H1 (cell line): ENCODE measurements at regions not wholly inside any gene's neighbourhood (a gene's known extent, or its start where the extent isn't known, plus 50 kb on each side); places are given as distances from the start of the nearest gene placed in this dataset.

Experiments
- CTCF ChIA-PET: fragments of 300-600 bp; sonication (Branson Sonifier 250); formaldehyde crosslinking; loops from one replicate; lab custom pipeline; 2021; ENCODE audit not compliant: partially characterized antibody; lab: Charles Lee
- POLR2A ChIA-PET: fragments of 300-600 bp; sonication (Branson Sonifier 250); formaldehyde crosslinking; loops from one replicate; lab custom pipeline; 2021; ENCODE audit warnings: inconsistent platforms; ENCODE audit not compliant: partially characterized antibody; lab: Charles Lee
- DNase-seq, 2 experiments: peaks; one replicate each; pipeline versions ENCODE4 v3.0.0 to v3.0.0-alpha.2; 2010 to 2022; ENCODE audit warnings: low spot score in 2 of 2, low read depth in 1 of 2, mixed read lengths in 1 of 2
- FAIRE-seq: peaks from 2 replicates; lab custom pipeline; 2011; peaks lifted over from hg19 to GRCh38; lab: Jason Lieb, UNC
- H2AFZ ChIP-seq: 2 replicates; pipeline ENCODE4 v1.8.1; 2012; ENCODE audit warnings: low read length, inconsistent platforms
- H2AK5ac ChIP-seq: 2 replicates; pipeline ENCODE4 v1.6.1; 2013; ENCODE audit warnings: low read depth, low read length
- H2BK120ac ChIP-seq: replicated peaks from 2 replicates; pipeline ENCODE3; 2013; ENCODE audit warnings: low read depth, low read length, inconsistent platforms
- H2BK12ac ChIP-seq: 2 replicates; pipeline ENCODE4 v1.6.1; 2013; ENCODE audit warnings: low read depth, low read length
- H2BK15ac ChIP-seq: 2 replicates; pipeline ENCODE4 v1.6.1; 2013; ENCODE audit warnings: low read length
- H2BK20ac ChIP-seq: 2 replicates; pipeline ENCODE4 v1.6.1; 2013; ENCODE audit warnings: low read length
- H2BK5ac ChIP-seq: 2 replicates; pipeline ENCODE4 v1.6.1; 2013; ENCODE audit warnings: low read depth, low read length
- H3K14ac ChIP-seq: 2 replicates; pipeline ENCODE4 v1.6.1; 2013; ENCODE audit warnings: inconsistent platforms; ENCODE audit not compliant: insufficient read length
- H3K18ac ChIP-seq: 2 replicates; pipeline ENCODE4 v1.6.1; 2013; ENCODE audit warnings: low read length; ENCODE audit errors: extremely low read depth
- H3K23ac ChIP-seq: 2 replicates; pipeline ENCODE4 v1.6.1; 2013; ENCODE audit warnings: inconsistent platforms; ENCODE audit not compliant: insufficient read length
- H3K23me2 ChIP-seq: 2 replicates; pipeline ENCODE4 v1.6.1; 2013; ENCODE audit warnings: low read depth, low read length
- H3K27ac ChIP-seq: 2 replicates; pipeline ENCODE4 v1.6.1; 2011; ENCODE audit warnings: low read depth, low read length, inconsistent platforms
- H3K27me3 ChIP-seq, 4 experiments: replicated peaks in 1 of 4; 1 replicate in 1 of 4; 2 replicates in 3 of 4; pipeline versions ENCODE4 v1.6.1 to v1.8.1; 2011 to 2013; ENCODE audit warnings: low read length in 3 of 4, mild to moderate bottlenecking in 3 of 4, inconsistent platforms in 2 of 4, mixed read lengths in 2 of 4, moderate library complexity in 1 of 4; ENCODE audit not compliant: control insufficient read depth in 3 of 4, insufficient read depth in 3 of 4; ENCODE audit errors: extremely low read depth in 1 of 4
- H3K36me3 ChIP-seq, 4 experiments: 2 replicates each; pipeline versions ENCODE4 v1.6.1 to v1.8.1; 2011 to 2013; ENCODE audit warnings: mild to moderate bottlenecking in 4 of 4, low read length in 3 of 4, moderate library complexity in 2 of 4, control low read depth in 1 of 4, inconsistent platforms in 1 of 4; ENCODE audit not compliant: insufficient read depth in 4 of 4, control insufficient read depth in 2 of 4
- H3K4ac ChIP-seq: replicated peaks from 2 replicates; pipeline ENCODE3; 2013; ENCODE audit warnings: low read length, low read depth, mixed read lengths, inconsistent platforms; ENCODE audit not compliant: insufficient read length
- H3K4me1 ChIP-seq, 4 experiments: replicated peaks in 1 of 4; 1 replicate in 1 of 4; 2 replicates in 3 of 4; pipeline versions ENCODE4 v1.6.1 to v1.8.1; 2011 to 2013; ENCODE audit warnings: low read length in 3 of 4, inconsistent platforms in 2 of 4, mixed read lengths in 1 of 4; ENCODE audit not compliant: insufficient read depth in 4 of 4, control insufficient read depth in 3 of 4
- H3K4me2 ChIP-seq, 2 experiments: 2 replicates each; pipeline versions ENCODE4 v1.6.1 to v1.8.1; 2011 to 2013; ENCODE audit warnings: low read depth in 2 of 2, low read length in 2 of 2, control low read depth in 1 of 2, inconsistent platforms in 1 of 2, mild to moderate bottlenecking in 1 of 2; ENCODE audit not compliant: insufficient read depth in 1 of 2
- H3K4me3 ChIP-seq, 4 experiments: fragments of 200-600, 300-600 bp in 1 of 4; sonication (generic), shearing (Covaris generic), sonication (Bioruptor Twin) in 1 of 4; 2 replicates each; pipeline versions ENCODE4 v1.5.1 to v1.8.1; 2011 to 2016; ENCODE audit warnings: low read length in 4 of 4, low read depth in 3 of 4, control low read depth in 2 of 4, inconsistent platforms in 2 of 4, mild to moderate bottlenecking in 2 of 4, mixed read lengths in 1 of 4, moderate library complexity in 1 of 4; ENCODE audit not compliant: insufficient read depth in 2 of 4; ENCODE audit errors: extremely low read depth in 1 of 4
- H3K56ac ChIP-seq: replicated peaks from 2 replicates; pipeline ENCODE3; 2013; ENCODE audit warnings: low read depth, mild to moderate bottlenecking, mixed read lengths, low read length, inconsistent platforms; ENCODE audit not compliant: insufficient read length
- H3K79me1 ChIP-seq: 2 replicates; pipeline ENCODE4 v1.6.1; 2013; ENCODE audit warnings: low read depth, low read length, control low read depth
- H3K79me2 ChIP-seq, 2 experiments: 2 replicates each; pipeline versions ENCODE4 v1.6.1 to v1.8.1; 2012 to 2013; ENCODE audit warnings: low read length in 2 of 2, mild to moderate bottlenecking in 2 of 2, inconsistent platforms in 1 of 2; ENCODE audit not compliant: insufficient read depth in 2 of 2, control insufficient read depth in 1 of 2
- H3K9ac ChIP-seq, 4 experiments: replicated peaks in 1 of 4; 1 replicate in 1 of 4; 2 replicates in 3 of 4; pipeline versions ENCODE4 v1.6.1 to v1.8.1; 2011 to 2013; ENCODE audit warnings: low read depth in 3 of 4, low read length in 3 of 4, control low read depth in 2 of 4, mild to moderate bottlenecking in 2 of 4, moderate library complexity in 2 of 4, inconsistent platforms in 1 of 4; ENCODE audit errors: extremely low read depth in 1 of 4
- H3K9me3 ChIP-seq, 2 experiments: 2 replicates each; pipeline versions ENCODE4 v1.6.1 to v1.8.1; 2012 to 2013; ENCODE audit warnings: mild to moderate bottlenecking in 2 of 2, moderate library complexity in 2 of 2, control low read depth in 1 of 2, inconsistent platforms in 1 of 2, low read depth in 1 of 2, low read length in 1 of 2, mixed read lengths in 1 of 2; ENCODE audit not compliant: insufficient read depth in 2 of 2
- H4K20me1 ChIP-seq, 2 experiments: replicated peaks in 1 of 2; 2 replicates each; pipeline versions ENCODE3 to v1.8.1; 2011 to 2013; ENCODE audit warnings: inconsistent platforms in 2 of 2, low read length in 2 of 2, mild to moderate bottlenecking in 1 of 2; ENCODE audit not compliant: insufficient read depth in 2 of 2, control insufficient read depth in 1 of 2
- H4K5ac ChIP-seq: 2 replicates; pipeline ENCODE4 v1.6.1; 2013; ENCODE audit warnings: low read length, low read depth, mixed read lengths, inconsistent platforms; ENCODE audit not compliant: insufficient read length
- H4K8ac ChIP-seq: 2 replicates; pipeline ENCODE4 v1.8.0; 2013; ENCODE audit warnings: mild to moderate bottlenecking, moderate library complexity, low read length, inconsistent platforms; ENCODE audit not compliant: insufficient read depth; ENCODE audit errors: extremely low read depth
- H4K91ac ChIP-seq: replicated peaks from 2 replicates; pipeline ENCODE3; 2013; ENCODE audit warnings: low read length, mixed read lengths, inconsistent platforms; ENCODE audit not compliant: insufficient read length
- BCL11A ChIP-seq, 2 experiments: IDR thresholded peaks; one replicate each; pipeline ENCODE4 v1.6.1; 2011; ENCODE audit warnings: low read depth in 2 of 2, low read length in 2 of 2, mild to moderate bottlenecking in 2 of 2
- CREB1 ChIP-seq: IDR thresholded peaks from 2 replicates; pipeline ENCODE4 v1.6.1; 2012; ENCODE audit warnings: inconsistent platforms
- HDAC2 ChIP-seq, 2 experiments: fragments of 300-600 bp in 1 of 2; sonication (generic) in 1 of 2; IDR thresholded peaks; 2 replicates each; pipeline ENCODE4 v1.6.1; 2011 to 2012; ENCODE audit warnings: low read depth in 2 of 2, low read length in 2 of 2, mild to moderate bottlenecking in 2 of 2, moderate library complexity in 2 of 2, borderline replicate concordance in 1 of 2, inconsistent platforms in 1 of 2
- RAD21 ChIP-seq, 2 experiments: IDR thresholded peaks in 1 of 2; conservative IDR thresholded peaks in 1 of 2; 2 replicates each; pipeline ENCODE4 v1.6.1; 2011; ENCODE audit warnings: low read depth in 2 of 2, low read length in 2 of 2, improper control_type of control experiment in 1 of 2, inconsistent platforms in 1 of 2, mild to moderate bottlenecking in 1 of 2, moderate library complexity in 1 of 2
- TBP ChIP-seq: IDR thresholded peaks from 2 replicates; pipeline ENCODE4 v1.6.1; 2011; ENCODE audit warnings: low read depth, low read length, improper control_type of control experiment
- TCF12 ChIP-seq: IDR thresholded peaks from 2 replicates; pipeline ENCODE4 v1.6.1; 2011; ENCODE audit warnings: low read depth, mild to moderate bottlenecking, low read length
- TEAD4 ChIP-seq: IDR thresholded peaks from 2 replicates; pipeline ENCODE4 v1.6.1; 2012; ENCODE audit warnings: low read depth, low read length, inconsistent platforms, mixed read lengths
- YY1 ChIP-seq: IDR thresholded peaks from 2 replicates; pipeline ENCODE4 v1.6.1; 2011; ENCODE audit warnings: low read depth, mild to moderate bottlenecking, low read length
- WGBS, 2 experiments: shearing (Covaris generic) in 1 of 2; methylation state at CpG; one replicate each; pipeline versions ENCODE4 v1.1.6 to v1.1.7; 2013 to 2015; ENCODE audit warnings: low lambda C conversion rate in 2 of 2, mixed read lengths in 2 of 2, inconsistent platforms in 1 of 2, low coverage in 1 of 2, missing lambda C conversion rate in 1 of 2; ENCODE audit not compliant: insufficient replicate concordance in 2 of 2, insufficient coverage in 1 of 2, insufficient read length in 1 of 2; ENCODE audit errors: extremely low coverage in 1 of 2, missing lambda C conversion rate in 1 of 2; 5-methylcytosine and 5-hydroxymethylcytosine counted together

DNA sequence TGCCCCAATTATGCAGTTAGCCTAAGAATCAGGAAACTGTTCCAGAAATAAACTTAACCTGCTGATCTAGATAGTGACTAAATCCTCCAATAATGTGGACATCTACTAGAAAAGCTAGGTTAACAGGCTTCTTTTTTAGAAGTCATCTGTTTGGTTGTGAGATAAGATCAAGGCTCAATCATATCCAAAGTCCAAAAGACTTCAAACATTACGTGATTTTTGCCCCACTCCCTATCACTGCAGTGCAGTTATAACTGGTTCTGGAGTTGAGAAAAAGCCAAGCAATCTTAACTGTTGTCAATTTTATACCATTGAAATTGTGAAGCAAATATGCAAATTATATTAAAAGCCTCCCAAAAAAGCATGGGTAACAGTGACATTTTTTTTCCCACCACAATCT lies 781.4 kb downstream of the KLHL13 start:
- Histone ChIP-seq H3K79me1 (no peaks in the 10 kb centered on the region), H3K79me2 (no peaks in the 10 kb centered on the region), H3K23ac (no peak overlapping the region), H2BK15ac (no peak overlapping the region), H2AFZ (no peak overlapping the region), H3K4me1 (no peaks in the 10 kb centered on the region; a peak in 1 of 7 replicates), H2BK20ac (no peak overlapping the region), H4K20me1 (no peaks in the 10 kb centered on the region), H3K4me3 (no peak overlapping the region), H4K8ac (no peak overlapping the region), H2BK120ac (no peak overlapping the region), H3K14ac (no peak overlapping the region), H2AK5ac (no peak overlapping the region), H3K56ac (no peak overlapping the region), H3K27ac (no peak overlapping the region), H3K4me2 (no peak overlapping the region), H3K4ac (no peak overlapping the region), H4K5ac (no peak overlapping the region), H3K9me3 (no peaks in the 10 kb centered on the region), H3K9ac (no peak overlapping the region), H3K23me2 (no peaks in the 10 kb centered on the region), H2BK5ac (no peak overlapping the region), H3K18ac (no peak overlapping the region), H4K91ac (no peak overlapping the region), H2BK12ac (no peak overlapping the region), H3K36me3 (no peaks in the 10 kb centered on the region), H3K27me3 (no peaks in the 10 kb centered on the region)
- FAIRE-seq (no peak), DNase-seq (no peak)
- CTCF ChIA-PET: no interaction called here
- POLR2A ChIA-PET: no interaction called here
- no peak for TF ChIP-seq TCF12
- no peak for TF ChIP-seq BCL11A (IDR thresholded peaks at IDR 0.05; ENCODE audit: low read depth in 2 of 2, low read length in 2 of 2)
- no peak for TF ChIP-seq TBP
- no peak for TF ChIP-seq HDAC2 (IDR thresholded peaks at IDR 0.05; ENCODE audit: borderline replicate concordance in 1 of 2, low read depth in 2 of 2, low read length in 2 of 2)
- no peak for TF ChIP-seq CREB1
- no peak for TF ChIP-seq YY1
- TF ChIP-seq RAD21 (IDR thresholded peaks at IDR 0.05 in 1 of 2, conservative IDR thresholded peaks at IDR 0.05 in 1 of 2; ENCODE audit: low read depth in 2 of 2, low read length in 2 of 2): no peak
- TF ChIP-seq TEAD4: no peak
- WGBS, 2 experiments: 78% methylated on average over 1 of the region's 1 CpG; no CpG with 5 or more reads in 1 of the 2 experiments
